GM23248 (cell line): ENCODE measurements at regions not wholly inside any gene's neighbourhood (a gene's known extent, or its start where the extent isn't known, plus 50 kb on each side); places are given as distances from the start of the nearest gene placed in this dataset.

Source experiments
- EZH2 ChIP-seq: fragments of 200-600 bp; sonication (generic); IDR thresholded peaks from 2 replicates; pipeline ENCODE4 v1.6.1; 2018; ENCODE audit warnings: antibody characterized with exemption, mild to moderate bottlenecking; ENCODE audit not compliant: insufficient read depth, poor library complexity, severe bottlenecking
- EZH2phosphoT487 ChIP-seq: fragments of 200-600 bp; sonication (generic); IDR thresholded peaks from 2 replicates; pipeline ENCODE4 v1.6.1; 2018; ENCODE audit warnings: antibody characterized with exemption, moderate library complexity, mild to moderate bottlenecking, low read depth; ENCODE audit not compliant: insufficient read depth

DNA sequence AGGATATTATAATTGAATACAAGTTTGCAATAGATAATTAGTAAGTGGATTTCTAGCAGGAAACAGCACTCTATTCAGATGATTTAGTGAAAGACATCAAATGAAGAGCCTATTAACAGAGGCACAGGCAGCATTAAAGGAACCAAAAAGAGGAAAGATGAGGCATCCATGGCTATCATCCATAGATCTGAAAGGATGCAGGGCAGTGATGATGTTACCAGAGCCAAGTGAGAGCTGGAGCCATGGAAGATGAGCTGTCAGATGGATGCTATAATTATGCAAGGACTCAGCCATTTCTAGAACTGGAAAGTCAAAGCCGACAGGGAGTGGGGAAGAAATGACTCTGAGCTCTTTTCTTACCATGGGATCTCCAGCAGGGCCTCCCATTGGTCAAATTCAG, 66.8 kb upstream of the ANKEF1 start:
- TF ChIP-seq EZH2phosphoT487 (no peak), EZH2 (no peak)
